SH-SY5Y (cell line): ENCODE measurements at regions not wholly inside any gene's neighbourhood (a gene's known extent, or its start where the extent isn't known, plus 50 kb on each side); places are given as distances from the start of the nearest gene placed in this dataset.

Experiments used
- GATA2 ChIP-seq: IDR thresholded peaks from 2 replicates; pipeline ENCODE4 v1.6.1; 2011; ENCODE audit warnings: mild to moderate bottlenecking, low read depth, low read length
- GATA3 ChIP-seq: IDR thresholded peaks from 2 replicates; pipeline ENCODE4 v1.6.1; 2011; ENCODE audit warnings: low read depth, mild to moderate bottlenecking, low read length, moderate library complexity

- TF ChIP-seq GATA2 (no peak), GATA3 (no peak)
Observed at GRCh38 chr2:38190542-38191218, 114.7 kb upstream of the CYP1B1 start.

GRCh38 chr2:38187541-38188011, 111.6 kb upstream of the CYP1B1 start:
- TF ChIP-seq GATA3 (no peak), GATA2 (no peak)

GRCh38 chr2:38185012-38185491, 109.1 kb upstream of the CYP1B1 start:
- no peak for TF ChIP-seq GATA2
- no peak for TF ChIP-seq GATA3

GRCh38 chr2:38182492-38183003, 106.6 kb upstream of the CYP1B1 start:
- TF ChIP-seq GATA3 (no peak), GATA2 (no peak)

- TF ChIP-seq GATA2 (no peak), GATA3 (no peak)
Observed at GRCh38 chr2:38181806-38182491, 106.0 kb upstream of the CYP1B1 start.

GRCh38 chr2:38180754-38181153, 104.8 kb upstream of the CYP1B1 start:
- no peak for TF ChIP-seq GATA2
- TF ChIP-seq GATA3, result no peak

- no peak for TF ChIP-seq GATA3
- no peak for TF ChIP-seq GATA2
Observed at GRCh38 chr2:38178556-38179419, 102.8 kb upstream of the CYP1B1 start.

GRCh38 chr2:38178119-38178518, 102.2 kb upstream of the CYP1B1 start:
- no peak for TF ChIP-seq GATA2

GRCh38 chr2:38176619-38177021, 100.7 kb upstream of the CYP1B1 start:
- no peak for TF ChIP-seq GATA2

- TF ChIP-seq GATA2 (no peak), GATA3 (no peak)
Observed at GRCh38 chr2:38174646-38175423, 98.9 kb upstream of the CYP1B1 start.

- TF ChIP-seq GATA2, result no peak
- TF ChIP-seq GATA3, result no peak
Observed at GRCh38 chr2:38174131-38174530, 98.2 kb upstream of the CYP1B1 start.

- TF ChIP-seq GATA2 (no peak), GATA3 (no peak)
Observed at GRCh38 chr2:38173683-38174082, 97.7 kb upstream of the CYP1B1 start.

- TF ChIP-seq GATA2, result no peak
- no peak for TF ChIP-seq GATA3
Observed at GRCh38 chr2:38171208-38171855, 95.4 kb upstream of the CYP1B1 start.
